IMR-90 (cell line): ENCODE measurements at regions not wholly inside any gene's neighbourhood (a gene's known extent, or its start where the extent isn't known, plus 50 kb on each side); places are given as distances from the start of the nearest gene placed in this dataset.
"Not testable (repeated sequence)": the region's sequence is repeated elsewhere in the genome, so short reads cannot be mapped to it uniquely, and the experiment has no call there.

Experiments used
- ATAC-seq: fragments of 200-7000 bp; cut with Tn5 transposase; 2 replicates; pipeline ENCODE4 v1.9.1; 2020; ENCODE audit warnings: low read depth, mild to moderate bottlenecking, moderate library complexity
- BruUV-seq: library from RNA; stranded (reverse); fragments of 400-500 nt; replicated peaks from 2 replicates; lab custom pipeline; 2021; lab: Mats Ljungman, UMichigan
- CTCF ChIA-PET: fragments of 300-600 bp; formaldehyde crosslinking; extraction: SDS; loops from one replicate; lab custom pipeline; 2021; ENCODE audit warnings: antibody characterized with exemption; lab: Yijun Ruan, JAX
- POLR2A ChIA-PET: fragments of 300-600 bp; sonication (Branson Sonifier 250); formaldehyde crosslinking; loops from one replicate; lab custom pipeline; 2022; ENCODE audit warnings: antibody characterized with exemption; ENCODE audit not compliant: unreplicated experiment; lab: Charles Lee
- DNase-seq: peaks from one replicate; pipeline ENCODE4 v3.0.0; 2013
- H2AFZ ChIP-seq: replicated peaks from 2 replicates; pipeline ENCODE3; 2013; ENCODE audit warnings: low read length, mild to moderate bottlenecking; ENCODE audit not compliant: poor library complexity
- H2AK5ac ChIP-seq: 2 replicates; pipeline ENCODE4 v1.6.1; 2013; ENCODE audit warnings: low read depth, low read length, inconsistent platforms
- H2AK9ac ChIP-seq: replicated peaks from 2 replicates; pipeline ENCODE3; 2013; ENCODE audit warnings: mild to moderate bottlenecking, low read depth, low read length, moderate library complexity; ENCODE audit not compliant: poor library complexity
- H2BK120ac ChIP-seq: 2 replicates; pipeline ENCODE4 v1.6.1; 2013; ENCODE audit warnings: low read depth, low read length, inconsistent platforms
- H2BK15ac ChIP-seq: 3 replicates; pipeline ENCODE4 v1.6.1; 2013; ENCODE audit warnings: low read depth, low read length, inconsistent platforms
- H2BK20ac ChIP-seq: 2 replicates; pipeline ENCODE4 v1.6.1; 2013; ENCODE audit warnings: low read depth, mild to moderate bottlenecking, inconsistent platforms, low read length, moderate library complexity
- H2BK5ac ChIP-seq: 2 replicates; pipeline ENCODE4 v1.6.1; 2013; ENCODE audit warnings: mild to moderate bottlenecking, low read depth, low read length, inconsistent platforms; ENCODE audit not compliant: poor library complexity, severe bottlenecking
- H3K14ac ChIP-seq: replicated peaks from 2 replicates; pipeline ENCODE4 v1.6.1; 2013; ENCODE audit warnings: low read depth, low read length, inconsistent platforms
- H3K18ac ChIP-seq: 2 replicates; pipeline ENCODE4 v1.6.1; 2013; ENCODE audit warnings: low read depth, low read length, control low read depth
- H3K23ac ChIP-seq: 2 replicates; pipeline ENCODE4 v1.6.1; 2013; ENCODE audit warnings: low read depth, low read length, inconsistent platforms
- H3K27ac ChIP-seq: 2 replicates; pipeline ENCODE4 v1.5.1; 2013; ENCODE audit warnings: mild to moderate bottlenecking, control low read depth, low read length; ENCODE audit not compliant: insufficient read depth
- H3K27me3 ChIP-seq: 2 replicates; pipeline ENCODE4 v1.6.1; 2013; ENCODE audit warnings: low read length; ENCODE audit not compliant: control insufficient read depth, insufficient read depth
- H3K36me3 ChIP-seq: 2 replicates; pipeline ENCODE4 v1.6.1; 2013; ENCODE audit warnings: low read length, mixed read lengths; ENCODE audit not compliant: control insufficient read depth, insufficient read depth
- H3K4ac ChIP-seq: 2 replicates; pipeline ENCODE4 v1.6.1; 2013; ENCODE audit warnings: low read depth, low read length, inconsistent platforms
- H3K4me1 ChIP-seq: 2 replicates; pipeline ENCODE4 v1.6.1; 2013; ENCODE audit warnings: low read length, mixed read lengths; ENCODE audit not compliant: control insufficient read depth, insufficient read depth
- H3K4me2 ChIP-seq: 2 replicates; pipeline ENCODE4 v1.6.1; 2013; ENCODE audit warnings: low read depth, mild to moderate bottlenecking, control low read depth, low read length, moderate library complexity
- H3K4me3 ChIP-seq: 2 replicates; pipeline ENCODE4 v1.5.1; 2013; ENCODE audit warnings: low read depth, mild to moderate bottlenecking, control low read depth, low read length, moderate library complexity; ENCODE audit not compliant: insufficient read depth
- H3K56ac ChIP-seq: 2 replicates; pipeline ENCODE4 v1.6.1; 2013; ENCODE audit warnings: low read length, inconsistent platforms; ENCODE audit not compliant: insufficient read depth; ENCODE audit errors: extremely low read depth
- H3K79me1 ChIP-seq, 2 experiments: 2 replicates each; pipeline ENCODE4 v1.6.1; 2013; ENCODE audit warnings: low read length in 2 of 2, inconsistent platforms in 1 of 2, low read depth in 1 of 2
- H3K9ac ChIP-seq: 2 replicates; pipeline ENCODE4 v1.6.1; 2013; ENCODE audit warnings: low read depth, low read length, control low read depth
- H3K9me1 ChIP-seq: 2 replicates; pipeline ENCODE4 v1.6.1; 2013; ENCODE audit warnings: low read length, inconsistent platforms; ENCODE audit not compliant: insufficient read depth
- H3K9me3 ChIP-seq: 2 replicates; pipeline ENCODE4 v1.6.1; 2013; ENCODE audit warnings: low read length; ENCODE audit not compliant: control insufficient read depth, insufficient read depth
- H4K20me1 ChIP-seq: 2 replicates; pipeline ENCODE4 v1.6.1; 2013; ENCODE audit warnings: low read length, inconsistent platforms; ENCODE audit not compliant: insufficient read depth
- H4K5ac ChIP-seq: 2 replicates; pipeline ENCODE4 v1.6.1; 2013; ENCODE audit warnings: mild to moderate bottlenecking, low read depth, low read length, control low read depth
- H4K8ac ChIP-seq, 2 experiments: 2 replicates each; pipeline ENCODE4 v1.6.1; 2013; ENCODE audit warnings: low read depth in 2 of 2, low read length in 2 of 2, control low read depth in 1 of 2, inconsistent platforms in 1 of 2
- H4K91ac ChIP-seq: 2 replicates; pipeline ENCODE4 v1.6.1; 2013; ENCODE audit warnings: low read depth, low read length, inconsistent platforms; ENCODE audit not compliant: insufficient read depth
- POLR2A ChIP-seq: IDR thresholded peaks from 2 replicates; pipeline ENCODE4 v1.6.1; 2012; ENCODE audit warnings: mild to moderate bottlenecking, low read depth, low read length
- RFX5 ChIP-seq: IDR thresholded peaks from 2 replicates; pipeline ENCODE4 v1.8.0; 2012; ENCODE audit warnings: low read depth, mild to moderate bottlenecking, low read length, moderate library complexity
- SMC3 ChIP-seq: fragments of 150-350 bp; IDR thresholded peaks from 2 replicates; pipeline ENCODE4 v1.6.1; 2016; ENCODE audit warnings: low read depth, mild to moderate bottlenecking, antibody characterized with exemption, low read length, moderate library complexity
- WGBS, 2 experiments: methylation state at CpG; one replicate each; pipeline versions ENCODE4 v1.1.5 to v1.1.7; 2013; ENCODE audit warnings: missing lambda C conversion rate in 2 of 2; ENCODE audit not compliant: insufficient read length in 1 of 2; ENCODE audit errors: extremely low coverage in 2 of 2; 5-methylcytosine and 5-hydroxymethylcytosine counted together
- dilution Hi-C: fragments of 300-500 bp; cut with HindIII; formaldehyde crosslinking; loops from one replicate; pipeline ENCODE4 v1.14.3; 2018; ENCODE audit warnings: low sequenced_read_pairs; ENCODE audit not compliant: unreplicated experiment
- in situ Hi-C: fragments of 300-500 bp; cut with MboI; formaldehyde crosslinking; loops from 3 replicates; pipeline ENCODE4 v1.14.3; 2019; ENCODE audit warnings: low sequenced_read_pairs, inconsistent platforms, mixed read lengths
- intact Hi-C: fragments of 100-400 bp; cut with micrococcal nuclease; formaldehyde crosslinking; loops from 2 replicates; pipeline ENCODE4 v1.10.0; 2022
- TF ChIP-seq, protein P1 (sequence below): fragments of 150-350 bp; IDR thresholded peaks from 2 replicates; pipeline ENCODE4 v1.6.1; 2016; ENCODE audit warnings: low read depth, mild to moderate bottlenecking, low read length, moderate library complexity, borderline replicate concordance

DNA sequence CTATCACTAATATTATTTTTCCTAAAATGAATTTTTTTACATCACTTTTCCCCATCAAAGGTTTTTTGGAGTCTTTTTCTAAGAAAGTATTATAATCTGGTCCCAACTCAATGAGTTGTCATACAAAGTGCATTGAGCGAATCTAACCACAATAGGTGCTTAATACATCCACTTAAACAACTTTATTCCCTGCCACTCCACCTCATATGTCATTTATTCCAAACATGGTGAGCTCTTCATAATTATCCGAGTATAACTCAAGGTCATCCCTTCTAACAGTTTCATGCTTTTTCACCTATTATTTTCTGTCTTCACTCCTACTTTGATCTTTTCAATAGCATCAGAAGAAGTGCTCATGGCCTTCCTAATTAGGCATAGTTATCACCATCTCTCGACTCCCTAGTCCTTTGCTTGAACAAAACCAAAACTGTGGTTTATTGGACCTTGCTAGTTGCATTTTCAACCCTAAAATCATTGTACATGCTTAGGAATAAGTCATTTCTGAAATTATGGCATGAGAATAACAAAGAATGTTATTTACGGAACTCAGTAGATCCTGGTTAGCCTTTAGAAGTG, 754.7 kb upstream of the CTNND2 start:
- intact Hi-C loops (no loop called here), dilution Hi-C loops (no loop called here), in situ Hi-C loops (no loop called here)
- Histone ChIP-seq H2AK9ac (no peak overlapping the region), H3K9me3 (peaks cover 7% of the 10 kb centered on the region), H3K4ac (no peak overlapping the region), H3K56ac (no peak overlapping the region), H3K79me1 (no peaks in the 10 kb centered on the region), H2BK5ac (no peak overlapping the region), H3K27ac (no peak overlapping the region), H2BK20ac (no peak overlapping the region), H3K27me3 (no peaks in the 10 kb centered on the region), H3K36me3 (no peaks in the 10 kb centered on the region), H3K4me2 (no peak overlapping the region), H2BK120ac (no peak overlapping the region), H4K20me1 (no peaks in the 10 kb centered on the region), H2AFZ (no peak overlapping the region), H4K5ac (no peak overlapping the region), H3K18ac (no peak overlapping the region), H4K91ac (no peak overlapping the region), H3K14ac (no peak overlapping the region), H2AK5ac (no peak overlapping the region), H4K8ac (no peak overlapping the region), H3K4me1 (no peaks in the 10 kb centered on the region), H3K9ac (no peak overlapping the region), H3K9me1 (no peaks in the 10 kb centered on the region), H2BK15ac (no peak overlapping the region), H3K4me3 (no peak overlapping the region), H3K23ac (no peak overlapping the region)
- 50% methylated on average over 1 of the region's 4 CpGs; no CpG with 5 or more reads in 1 of the 2 experiments for WGBS, 2 experiments
- no peak for DNase-seq
- no peak for ATAC-seq
- TF ChIP-seq SMC3: no peak
- TF ChIP-seq, protein P1, sequence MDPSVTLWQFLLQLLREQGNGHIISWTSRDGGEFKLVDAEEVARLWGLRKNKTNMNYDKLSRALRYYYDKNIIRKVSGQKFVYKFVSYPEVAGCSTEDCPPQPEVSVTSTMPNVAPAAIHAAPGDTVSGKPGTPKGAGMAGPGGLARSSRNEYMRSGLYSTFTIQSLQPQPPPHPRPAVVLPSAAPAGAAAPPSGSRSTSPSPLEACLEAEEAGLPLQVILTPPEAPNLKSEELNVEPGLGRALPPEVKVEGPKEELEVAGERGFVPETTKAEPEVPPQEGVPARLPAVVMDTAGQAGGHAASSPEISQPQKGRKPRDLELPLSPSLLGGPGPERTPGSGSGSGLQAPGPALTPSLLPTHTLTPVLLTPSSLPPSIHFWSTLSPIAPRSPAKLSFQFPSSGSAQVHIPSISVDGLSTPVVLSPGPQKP: no peak
- no peak for TF ChIP-seq POLR2A
- no peak for TF ChIP-seq RFX5
- no TSS peak for BruUV-seq
- CTCF ChIA-PET: no interaction called here
- POLR2A ChIA-PET: no interaction called here

DNA sequence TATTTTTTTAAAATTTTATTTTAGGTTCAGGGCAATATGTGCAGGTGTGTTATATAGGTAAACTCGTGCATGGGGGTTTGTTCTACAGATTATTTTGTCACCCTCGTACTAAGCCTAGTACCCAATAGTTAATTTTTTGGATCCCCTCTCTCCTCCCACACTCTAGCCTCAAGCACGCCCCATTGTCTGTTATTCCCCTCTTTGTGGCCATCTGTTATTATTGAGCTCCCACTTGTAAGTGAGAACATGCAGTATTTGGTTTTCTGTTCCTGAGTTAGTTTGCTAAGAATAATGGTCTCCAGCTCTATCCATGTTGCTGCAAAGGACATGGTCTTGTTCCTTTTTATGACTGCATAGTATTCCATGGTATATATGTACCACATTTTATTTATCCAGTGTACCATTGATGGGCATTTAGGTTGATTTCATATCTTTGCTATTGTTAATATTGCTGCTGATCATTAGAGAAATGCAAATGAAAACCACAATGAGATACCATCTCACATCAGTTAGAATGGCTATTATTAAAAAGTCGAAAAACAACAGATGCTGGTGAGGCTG, 753.7 kb upstream of the CTNND2 start:
- H3K14ac ChIP-seq, H3K36me3 ChIP-seq, intact Hi-C loops, H3K4me2 ChIP-seq, H3K9me1 ChIP-seq, H3K9ac ChIP-seq, ATAC-seq, H3K4ac ChIP-seq, H3K27me3 ChIP-seq, H3K23ac ChIP-seq, H2AFZ ChIP-seq, H4K91ac ChIP-seq, H2BK5ac ChIP-seq, H3K9me3 ChIP-seq, H3K79me1 ChIP-seq, H2AK5ac ChIP-seq, H3K4me1 ChIP-seq, H4K5ac ChIP-seq, dilution Hi-C loops, BruUV-seq, H2BK120ac ChIP-seq, CTCF ChIA-PET, H4K8ac ChIP-seq, DNase-seq, H2AK9ac ChIP-seq, H3K18ac ChIP-seq, H2BK20ac ChIP-seq, H4K20me1 ChIP-seq, H3K4me3 ChIP-seq, H2BK15ac ChIP-seq, H3K56ac ChIP-seq, in situ Hi-C loops, POLR2A ChIA-PET, H3K27ac ChIP-seq: not testable (repeated sequence)
- no CpG with 5 or more reads among the region's 4 CpGs for WGBS, 2 experiments
